ENCODE measurements at regions not wholly inside any gene's neighbourhood (a gene's known extent, or its start where the extent isn't known, plus 50 kb on each side); places are given as distances from the start of the nearest gene placed in this dataset.
"Not testable (repeated sequence)": the region's sequence is repeated elsewhere in the genome, so short reads cannot be mapped to it uniquely, and the experiment has no call there.

DNA sequence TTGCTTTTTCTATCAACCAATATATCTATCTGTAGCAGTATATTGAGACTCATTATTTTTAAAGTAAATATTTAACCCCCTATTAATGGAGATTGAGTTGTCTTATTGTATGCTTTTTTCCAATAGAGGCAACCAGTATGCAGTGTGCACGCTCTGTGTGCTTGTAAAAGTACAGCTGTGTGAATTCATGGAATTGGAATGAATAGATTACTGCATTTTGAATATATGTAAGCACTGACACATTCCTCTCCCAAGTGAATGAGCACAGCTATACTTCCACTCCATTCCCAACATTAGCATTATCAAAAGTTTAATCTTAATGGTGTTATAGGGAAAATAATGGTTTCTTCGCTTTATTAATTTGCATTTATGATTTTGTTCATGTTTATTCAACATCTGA, 81.6 kb upstream of the HSFY2 start:
- H3K27ac ChIP-seq, result not testable (repeated sequence)

DNA sequence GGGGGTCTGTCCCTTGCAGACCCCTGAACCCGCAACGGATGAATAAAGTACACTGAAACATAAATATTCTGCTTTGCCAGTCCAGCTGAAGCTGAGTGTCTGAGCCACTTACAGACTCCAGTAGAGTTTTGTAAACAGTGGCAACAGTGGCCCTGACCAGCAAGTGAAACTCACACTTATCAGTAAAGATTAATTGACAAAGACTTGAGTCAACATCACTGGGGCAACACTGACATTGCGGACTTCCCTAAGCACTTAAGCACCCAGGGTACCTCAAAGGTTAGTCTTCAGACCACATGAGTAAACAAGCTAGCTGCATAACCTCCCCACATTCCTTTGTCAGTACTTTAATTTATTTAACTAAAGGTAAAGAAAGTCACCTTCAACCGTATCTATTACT, 79.8 kb upstream of the HSFY2 start:
- H3K27ac ChIP-seq, result not testable (repeated sequence)

DNA sequence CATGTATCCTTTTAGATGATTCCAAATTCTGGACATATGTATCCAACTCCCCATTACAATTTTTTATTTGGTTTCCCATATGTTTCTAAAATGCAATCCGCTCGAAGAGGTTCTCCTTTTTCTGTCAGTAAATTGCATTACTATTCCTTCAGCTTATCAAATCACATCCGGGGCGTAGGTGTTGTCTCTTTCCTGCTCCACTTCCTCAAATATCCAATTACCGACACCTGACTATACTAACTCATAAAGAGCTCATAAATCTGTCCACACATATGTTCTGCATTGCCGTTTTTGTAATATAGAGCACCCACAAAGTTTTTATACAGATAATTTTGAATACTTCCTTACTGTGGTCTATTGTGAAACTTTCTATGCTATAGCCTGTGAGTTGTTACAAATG, 63.1 kb upstream of the HSFY2 start:
- H3K27ac ChIP-seq, result not testable (repeated sequence)
